K562 (cell line): ENCODE measurements at regions not wholly inside any gene's neighbourhood (a gene's known extent, or its start where the extent isn't known, plus 50 kb on each side); places are given as distances from the start of the nearest gene placed in this dataset.

Experiments used
- ATAC-seq: fragments of 200-7000 bp; cut with Tn5 transposase; 3 replicates; pipeline ENCODE4 v1.9.1; 2020; ENCODE audit warnings: moderate library complexity
- BruUV-seq: library from RNA; stranded (reverse); fragments of 400-500 nt; replicated peaks from 2 replicates; lab custom pipeline; 2021; lab: Mats Ljungman, UMichigan
- CTCF ChIA-PET: fragments of 300-600 bp; formaldehyde crosslinking; extraction: SDS; loops from one replicate; lab custom pipeline; 2021; ENCODE audit warnings: low intra/inter-chr PET ratio; lab: Yijun Ruan, JAX
- POLR2A ChIA-PET: fragments of 300-600, 350-650 bp; sonication (Branson Sonifier 250); formaldehyde crosslinking; extraction: SDS; loops from one replicate; lab custom pipeline; 2021; ENCODE audit warnings: antibody characterized with exemption, inconsistent platforms; lab: Yijun Ruan, JAX
- DNase-seq, 4 experiments: peaks; one replicate each; pipeline versions ENCODE4 v3.0.0 to v3.0.0-alpha.2; 2011 to 2018; ENCODE audit warnings: low spot score in 3 of 4, mixed read lengths in 3 of 4; ENCODE audit errors: extremely low read depth in 1 of 4
- FAIRE-seq: peaks from 2 replicates; lab custom pipeline; 2011; peaks lifted over from hg19 to GRCh38; lab: Jason Lieb, UNC
- H2AFZ ChIP-seq: 2 replicates; pipeline ENCODE4 v1.6.0; 2011; ENCODE audit warnings: low read depth, low read length, control low read depth, inconsistent platforms
- H3K27ac ChIP-seq: fragments of 200-600 bp; 3 replicates; pipeline ENCODE4 v1.8.0; 2011; ENCODE audit warnings: low read depth, mild to moderate bottlenecking, control low read depth, inconsistent platforms, low read length, moderate library complexity, mixed read lengths; ENCODE audit errors: extremely low read depth
- H3K27me3 ChIP-seq, 2 experiments: fragments of 300-600 bp in 1 of 2; 2 replicates in 1 of 2; 3 replicates in 1 of 2; pipeline versions ENCODE4 v1.6.0 to v1.8.0; 2011; ENCODE audit warnings: inconsistent platforms in 2 of 2, low read length in 2 of 2, mild to moderate bottlenecking in 1 of 2, mixed read lengths in 1 of 2, moderate library complexity in 1 of 2; ENCODE audit not compliant: control insufficient read depth in 2 of 2, insufficient read depth in 2 of 2
- H3K36me3 ChIP-seq: fragments of 300-600 bp; 3 replicates; pipeline ENCODE4 v1.8.0; 2011; ENCODE audit warnings: mild to moderate bottlenecking, low read length, inconsistent platforms; ENCODE audit not compliant: control insufficient read depth, insufficient read depth
- H3K4me1 ChIP-seq, 2 experiments: fragments of 200-600 bp in 1 of 2; replicated peaks in 1 of 2; 2 replicates in 1 of 2; 3 replicates in 1 of 2; pipeline versions ENCODE4 v1.5.1 to v1.8.0; 2011; ENCODE audit warnings: inconsistent platforms in 2 of 2, low read length in 2 of 2, mild to moderate bottlenecking in 1 of 2, mixed read lengths in 1 of 2, moderate library complexity in 1 of 2; ENCODE audit not compliant: control insufficient read depth in 2 of 2, insufficient read depth in 2 of 2
- H3K4me2 ChIP-seq: 2 replicates; pipeline ENCODE4 v1.6.1; 2011; ENCODE audit warnings: low read length, control low read depth, inconsistent platforms, mixed read lengths; ENCODE audit not compliant: insufficient read depth
- H3K4me3 ChIP-seq: fragments of 200-600 bp; sonication (generic), shearing (Covaris generic); 2 replicates; pipeline ENCODE4 v1.5.1; 2016; ENCODE audit warnings: control low read depth, inconsistent platforms
- H3K79me2 ChIP-seq: fragments of 200-600 bp; 3 replicates; pipeline ENCODE4 v1.8.0; 2011; ENCODE audit warnings: low read length, inconsistent platforms; ENCODE audit not compliant: control insufficient read depth, insufficient read depth
- H3K9ac ChIP-seq, 2 experiments: 2 replicates each; pipeline versions ENCODE4 v1.6.0 to v1.6.1; 2011; ENCODE audit warnings: low read depth in 2 of 2, low read length in 2 of 2, control low read depth in 1 of 2, inconsistent platforms in 1 of 2, mild to moderate bottlenecking in 1 of 2, mixed read lengths in 1 of 2; ENCODE audit not compliant: insufficient read depth in 1 of 2
- H3K9me1 ChIP-seq: one replicate; pipeline ENCODE4 v1.6.0; 2011; ENCODE audit warnings: inconsistent platforms, mild to moderate bottlenecking, low read length, moderate library complexity; ENCODE audit not compliant: control insufficient read depth, insufficient read depth
- H3K9me3 ChIP-seq: replicated peaks from 2 replicates; pipeline ENCODE4 v1.5.1; 2011; ENCODE audit warnings: low read depth, low read length, inconsistent platforms; ENCODE audit not compliant: control insufficient read depth, insufficient read depth
- H4K20me1 ChIP-seq: replicated peaks from 2 replicates; pipeline ENCODE4 v1.6.1; 2011; ENCODE audit warnings: low read length, inconsistent platforms, mixed read lengths; ENCODE audit not compliant: control insufficient read depth, insufficient read depth
- COPS2 ChIP-seq: fragments of 450-650 bp; conservative IDR thresholded peaks from 2 replicates; pipeline ENCODE4 v1.6.1; 2016; ENCODE audit warnings: mild to moderate bottlenecking, moderate library complexity
- DIDO1 ChIP-seq: fragments of 450-650 bp; IDR thresholded peaks from 2 replicates; pipeline ENCODE4 v1.6.1; 2016; ENCODE audit warnings: low read depth, missing biosample characterization, missing genetic modification characterization
- E2F3 ChIP-seq: fragments of 250-450 bp; sonication (Bioruptor Pico); IDR thresholded peaks from 2 replicates; pipeline ENCODE4 v1.4.0; 2020; ENCODE audit warnings: mild to moderate bottlenecking
- ETV6 ChIP-seq, 3 experiments: fragments of 150-350 bp in 1 of 3; sonication (generic) in 1 of 3; formaldehyde crosslinking in 1 of 3; IDR thresholded peaks; 2 replicates each; pipeline versions ENCODE4 v1.6.1 to v1.8.0; 2014 to 2022; ENCODE audit warnings: borderline replicate concordance in 2 of 3, low read depth in 2 of 3, antibody characterized with exemption in 1 of 3, low read length in 1 of 3, mild to moderate bottlenecking in 1 of 3, missing genetic modification reagents in 1 of 3
- FUS ChIP-seq: fragments of 200-400 bp; formaldehyde crosslinking; optimal IDR thresholded peaks from 2 replicates; pipeline ENCODE3; 2017; ENCODE audit warnings: low read depth, low read length
- JUNB ChIP-seq: fragments of 450-650 bp; formaldehyde crosslinking; conservative IDR thresholded peaks from 2 replicates; pipeline ENCODE4 v1.4.0; 2020; ENCODE audit warnings: mild to moderate bottlenecking
- TEAD2 ChIP-seq: fragments of 450-650 bp; IDR thresholded peaks from 2 replicates; pipeline ENCODE4 v1.6.1; 2016; ENCODE audit warnings: missing genetic modification characterization, control low read depth, missing compliant biosample characterization
- ZNF696 ChIP-seq: fragments of 250-450 bp; sonication (Bioruptor Pico); conservative IDR thresholded peaks from 2 replicates; pipeline ENCODE4 v1.4.0; 2020; ENCODE audit warnings: mild to moderate bottlenecking, moderate library complexity
- WGBS: fragments of 100-300 bp; shearing (Covaris generic); methylation state at CpG from one replicate; pipeline ENCODE4 v1.1.6; 2016; ENCODE audit warnings: low coverage, mixed read lengths; ENCODE audit not compliant: insufficient coverage; ENCODE audit errors: missing lambda C conversion rate; 5-methylcytosine and 5-hydroxymethylcytosine counted together
- in situ Hi-C: fragments of 300-500 bp; cut with MboI; formaldehyde crosslinking; loops from 4 replicates; pipeline ENCODE4 v1.15.0; 2018; ENCODE audit warnings: inconsistent platforms, mixed read lengths
- intact Hi-C: fragments of 100-400 bp; cut with micrococcal nuclease; formaldehyde crosslinking; loops from 2 replicates; pipeline ENCODE4 v1.14.2; 2022
- TF ChIP-seq, protein P1 (sequence below), 2 experiments: fragments of 150-350 bp in 1 of 2; IDR thresholded peaks; 2 replicates each; pipeline ENCODE4 v1.6.1; 2012 to 2016; ENCODE audit warnings: low read depth in 2 of 2, low read length in 2 of 2, mild to moderate bottlenecking in 1 of 2, moderate library complexity in 1 of 2
- TF ChIP-seq, protein P2 (sequence below), 2 experiments: fragments of 450-650 bp in 1 of 2; sonication (generic) in 1 of 2; formaldehyde crosslinking in 1 of 2; IDR thresholded peaks in 1 of 2; conservative IDR thresholded peaks in 1 of 2; 2 replicates each; pipeline versions ENCODE4 v1.6.1 to v1.8.1; 2016 to 2023; ENCODE audit warnings: mild to moderate bottlenecking in 2 of 2, moderate library complexity in 2 of 2, inconsistent platforms in 1 of 2, missing genetic modification reagents in 1 of 2
- TF ChIP-seq, protein P3 (sequence below): fragments of 250-450 bp; sonication (Bioruptor Pico); IDR thresholded peaks from 2 replicates; pipeline ENCODE4 v1.8.0; 2021; ENCODE audit warnings: mild to moderate bottlenecking, moderate library complexity
- TF ChIP-seq, protein P4 (sequence below): fragments of 250-450 bp; sonication (Bioruptor Pico); IDR thresholded peaks from 2 replicates; pipeline ENCODE4 v1.8.0; 2022; ENCODE audit warnings: moderate library complexity, mild to moderate bottlenecking, inconsistent platforms
- TF ChIP-seq, protein P5 (sequence below): fragments of 450-650 bp; formaldehyde crosslinking; IDR thresholded peaks from 2 replicates; pipeline ENCODE4 v1.4.0; 2020; ENCODE audit warnings: mild to moderate bottlenecking, moderate library complexity

DNA sequence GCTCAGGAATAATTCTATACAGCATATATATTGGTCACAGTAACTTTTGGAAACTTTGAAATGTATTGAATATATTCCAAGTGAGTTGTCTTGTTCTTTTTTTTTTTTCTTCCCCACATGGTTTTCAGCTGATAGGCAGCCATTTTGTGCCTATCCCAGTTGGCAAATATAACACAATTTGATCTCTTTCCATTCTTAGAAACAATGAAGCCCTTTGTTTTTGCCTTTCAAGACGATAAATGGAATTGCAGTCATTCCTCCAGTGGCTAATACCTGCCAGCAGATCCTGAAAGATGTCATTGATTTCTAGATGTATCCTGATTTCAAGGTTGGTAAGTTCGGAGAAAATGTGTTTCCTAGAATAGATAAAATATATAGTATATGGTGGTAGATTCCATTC is 951.1 kb upstream of the SLC10A2 start:
- in situ Hi-C loops = no loop called here
- no peaks in the 10 kb centered on the region for H3K36me3 ChIP-seq
- BruUV-seq = no TSS peak
- intact Hi-C loops = no loop called here
- H3K27ac ChIP-seq = no peak overlapping the region
- no peak overlapping the region for H3K4me3 ChIP-seq
- FAIRE-seq (no peak), DNase-seq (no peak), ATAC-seq (no peak)
- WGBS = 4% methylated on average over 2 of the region's 2 CpGs
- no peaks in the 10 kb centered on the region for H3K9me1 ChIP-seq
- no peaks in the 10 kb centered on the region for H3K4me1 ChIP-seq
- no peaks in the 10 kb centered on the region for H4K20me1 ChIP-seq
- no peak overlapping the region for H3K9ac ChIP-seq
- ChIA-PET CTCF (no interaction called here), POLR2A (no interaction called here)
- H3K27me3 ChIP-seq = no peaks in the 10 kb centered on the region
- H3K79me2 ChIP-seq = no peaks in the 10 kb centered on the region
- H3K4me2 ChIP-seq = no peak overlapping the region
- no peak overlapping the region for H2AFZ ChIP-seq
- no peaks in the 10 kb centered on the region for H3K9me3 ChIP-seq
- no peak for TF ChIP-seq TEAD2 (tag)
- TF ChIP-seq, protein P1, sequence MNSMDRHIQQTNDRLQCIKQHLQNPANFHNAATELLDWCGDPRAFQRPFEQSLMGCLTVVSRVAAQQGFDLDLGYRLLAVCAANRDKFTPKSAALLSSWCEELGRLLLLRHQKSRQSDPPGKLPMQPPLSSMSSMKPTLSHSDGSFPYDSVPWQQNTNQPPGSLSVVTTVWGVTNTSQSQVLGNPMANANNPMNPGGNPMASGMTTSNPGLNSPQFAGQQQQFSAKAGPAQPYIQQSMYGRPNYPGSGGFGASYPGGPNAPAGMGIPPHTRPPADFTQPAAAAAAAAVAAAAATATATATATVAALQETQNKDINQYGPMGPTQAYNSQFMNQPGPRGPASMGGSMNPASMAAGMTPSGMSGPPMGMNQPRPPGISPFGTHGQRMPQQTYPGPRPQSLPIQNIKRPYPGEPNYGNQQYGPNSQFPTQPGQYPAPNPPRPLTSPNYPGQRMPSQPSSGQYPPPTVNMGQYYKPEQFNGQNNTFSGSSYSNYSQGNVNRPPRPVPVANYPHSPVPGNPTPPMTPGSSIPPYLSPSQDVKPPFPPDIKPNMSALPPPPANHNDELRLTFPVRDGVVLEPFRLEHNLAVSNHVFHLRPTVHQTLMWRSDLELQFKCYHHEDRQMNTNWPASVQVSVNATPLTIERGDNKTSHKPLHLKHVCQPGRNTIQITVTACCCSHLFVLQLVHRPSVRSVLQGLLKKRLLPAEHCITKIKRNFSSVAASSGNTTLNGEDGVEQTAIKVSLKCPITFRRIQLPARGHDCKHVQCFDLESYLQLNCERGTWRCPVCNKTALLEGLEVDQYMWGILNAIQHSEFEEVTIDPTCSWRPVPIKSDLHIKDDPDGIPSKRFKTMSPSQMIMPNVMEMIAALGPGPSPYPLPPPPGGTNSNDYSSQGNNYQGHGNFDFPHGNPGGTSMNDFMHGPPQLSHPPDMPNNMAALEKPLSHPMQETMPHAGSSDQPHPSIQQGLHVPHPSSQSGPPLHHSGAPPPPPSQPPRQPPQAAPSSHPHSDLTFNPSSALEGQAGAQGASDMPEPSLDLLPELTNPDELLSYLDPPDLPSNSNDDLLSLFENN (IDR thresholded peaks at IDR 0.05; ENCODE audit: low read depth in 2 of 2, low read length in 2 of 2) = no peak
- TF ChIP-seq, protein P2, sequence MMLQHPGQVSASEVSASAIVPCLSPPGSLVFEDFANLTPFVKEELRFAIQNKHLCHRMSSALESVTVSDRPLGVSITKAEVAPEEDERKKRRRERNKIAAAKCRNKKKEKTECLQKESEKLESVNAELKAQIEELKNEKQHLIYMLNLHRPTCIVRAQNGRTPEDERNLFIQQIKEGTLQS (IDR thresholded peaks at IDR 0.05) = no peak
- TF ChIP-seq, protein P2 (CRISPR knock-in tag; conservative IDR thresholded peaks at IDR 0.05) = no peak
- TF ChIP-seq JUNB = no peak
- TF ChIP-seq, protein P3, sequence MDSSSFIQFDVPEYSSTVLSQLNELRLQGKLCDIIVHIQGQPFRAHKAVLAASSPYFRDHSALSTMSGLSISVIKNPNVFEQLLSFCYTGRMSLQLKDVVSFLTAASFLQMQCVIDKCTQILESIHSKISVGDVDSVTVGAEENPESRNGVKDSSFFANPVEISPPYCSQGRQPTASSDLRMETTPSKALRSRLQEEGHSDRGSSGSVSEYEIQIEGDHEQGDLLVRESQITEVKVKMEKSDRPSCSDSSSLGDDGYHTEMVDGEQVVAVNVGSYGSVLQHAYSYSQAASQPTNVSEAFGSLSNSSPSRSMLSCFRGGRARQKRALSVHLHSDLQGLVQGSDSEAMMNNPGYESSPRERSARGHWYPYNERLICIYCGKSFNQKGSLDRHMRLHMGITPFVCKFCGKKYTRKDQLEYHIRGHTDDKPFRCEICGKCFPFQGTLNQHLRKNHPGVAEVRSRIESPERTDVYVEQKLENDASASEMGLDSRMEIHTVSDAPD (CRISPR knock-in tag) = no peak
- TF ChIP-seq E2F3 = no peak
- TF ChIP-seq FUS = no peak
- no peak for TF ChIP-seq DIDO1 (tag)
- no peak for TF ChIP-seq COPS2
- TF ChIP-seq ETV6 (IDR thresholded peaks at IDR 0.05; ENCODE audit: borderline replicate concordance in 1 of 2, low read depth in 2 of 2, low read length in 1 of 2) = no peak
- no peak for TF ChIP-seq ETV6 (CRISPR knock-in tag; IDR thresholded peaks at IDR 0.05; ENCODE audit: borderline replicate concordance)
- TF ChIP-seq, protein P4, sequence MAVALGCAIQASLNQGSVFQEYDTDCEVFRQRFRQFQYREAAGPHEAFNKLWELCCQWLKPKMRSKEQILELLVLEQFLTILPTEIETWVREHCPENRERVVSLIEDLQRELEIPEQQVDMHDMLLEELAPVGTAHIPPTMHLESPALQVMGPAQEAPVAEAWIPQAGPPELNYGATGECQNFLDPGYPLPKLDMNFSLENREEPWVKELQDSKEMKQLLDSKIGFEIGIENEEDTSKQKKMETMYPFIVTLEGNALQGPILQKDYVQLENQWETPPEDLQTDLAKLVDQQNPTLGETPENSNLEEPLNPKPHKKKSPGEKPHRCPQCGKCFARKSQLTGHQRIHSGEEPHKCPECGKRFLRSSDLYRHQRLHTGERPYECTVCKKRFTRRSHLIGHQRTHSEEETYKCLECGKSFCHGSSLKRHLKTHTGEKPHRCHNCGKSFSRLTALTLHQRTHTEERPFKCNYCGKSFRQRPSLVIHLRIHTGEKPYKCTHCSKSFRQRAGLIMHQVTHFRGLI (CRISPR knock-in tag) = no peak
- TF ChIP-seq, protein P5, sequence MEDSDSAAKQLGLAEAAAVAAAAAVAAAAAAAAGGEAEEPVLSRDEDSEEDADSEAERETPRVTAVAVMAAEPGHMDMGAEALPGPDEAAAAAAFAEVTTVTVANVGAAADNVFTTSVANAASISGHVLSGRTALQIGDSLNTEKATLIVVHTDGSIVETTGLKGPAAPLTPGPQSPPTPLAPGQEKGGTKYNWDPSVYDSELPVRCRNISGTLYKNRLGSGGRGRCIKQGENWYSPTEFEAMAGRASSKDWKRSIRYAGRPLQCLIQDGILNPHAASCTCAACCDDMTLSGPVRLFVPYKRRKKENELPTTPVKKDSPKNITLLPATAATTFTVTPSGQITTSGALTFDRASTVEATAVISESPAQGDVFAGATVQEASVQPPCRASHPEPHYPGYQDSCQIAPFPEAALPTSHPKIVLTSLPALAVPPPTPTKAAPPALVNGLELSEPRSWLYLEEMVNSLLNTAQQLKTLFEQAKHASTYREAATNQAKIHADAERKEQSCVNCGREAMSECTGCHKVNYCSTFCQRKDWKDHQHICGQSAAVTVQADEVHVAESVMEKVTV (CRISPR knock-in tag) = no peak
- TF ChIP-seq ZNF696 (CRISPR knock-in tag) = no peak
